Body of pancreas (tissue), 4 donors: ENCODE measurements at regions not wholly inside any gene's neighbourhood (a gene's known extent, or its start where the extent isn't known, plus 50 kb on each side); places are given as distances from the start of the nearest gene placed in this dataset.

Experiments used
- ATAC-seq: fragments of 150-250 bp; one replicate; pipeline ENCODE4 v1.9.1; 2016
- DNase-seq, 4 donors: peaks; one replicate each; pipeline ENCODE4 v3.0.0-alpha.2; 2019
- H3K27ac ChIP-seq, 4 donors: fragments of 200-600 bp; sonication (generic); 1 replicate in 3 of 4; 2 replicates in 1 of 4; pipeline versions ENCODE4 v1.5.1 to v1.6.1; 2016 to 2019; ENCODE audit warnings: mild to moderate bottlenecking in 1 of 4, mixed read lengths in 1 of 4, moderate library complexity in 1 of 4
- H3K27me3 ChIP-seq, 2 donors: fragments of 200-600 bp; sonication (generic); one replicate each; pipeline ENCODE4 v1.6.0; 2016; ENCODE audit warnings: mild to moderate bottlenecking in 1 of 2
- H3K36me3 ChIP-seq, 2 donors: fragments of 200-600 bp; sonication (generic); replicated peaks in 1 of 2; 2 replicates each; pipeline ENCODE4 v1.5.1; 2016; ENCODE audit warnings: low read depth in 2 of 2; ENCODE audit not compliant: insufficient read depth in 1 of 2
- H3K4me1 ChIP-seq: fragments of 200-600 bp; sonication (generic); one replicate; pipeline ENCODE4 v1.6.0; 2016
- H3K4me3 ChIP-seq, 2 donors: fragments of 200-600 bp; sonication (generic); 1 replicate in 1 of 2; 2 replicates in 1 of 2; pipeline ENCODE4 v1.5.1; 2016 to 2019
- H3K9me3 ChIP-seq, 3 donors: fragments of 200-600 bp; sonication (generic); 1 replicate in 2 of 3; 2 replicates in 1 of 3; pipeline ENCODE4 v1.5.1; 2016
- CTCF ChIP-seq, 7 experiments: fragments of 450-650 bp in 4 of 7; fragments of 200-600 bp in 3 of 7; sonication (generic) in 3 of 7; IDR thresholded peaks; one replicate each; pipeline ENCODE4 v1.5.1; 2016 to 2019; ENCODE audit warnings: antibody characterized with exemption in 7 of 7
- POLR2A ChIP-seq, 3 donors: fragments of 450-650 bp; IDR thresholded peaks; one replicate each; pipeline ENCODE4 v1.6.1; 2016; ENCODE audit warnings: antibody characterized with exemption in 3 of 3, mild to moderate bottlenecking in 2 of 3
- WGBS, 2 donors: methylation state at CpG; one replicate each; pipeline ENCODE4 v1.1.5; 2017; 5-methylcytosine and 5-hydroxymethylcytosine counted together
- intact Hi-C: fragments of 100-400 bp; cut with DNase I; formaldehyde crosslinking; loops from one replicate; pipeline ENCODE4 v1.15.1; 2023

- intact Hi-C loops = no loop called here
- H3K27me3 ChIP-seq = no peaks in the 10 kb centered on the region
- ATAC-seq = no peak
- H3K4me3 ChIP-seq = no peak overlapping the region
- no peak for TF ChIP-seq CTCF (IDR thresholded peaks at IDR 0.05)
- TF ChIP-seq POLR2A (IDR thresholded peaks at IDR 0.05) = no peak
- no peak for DNase-seq
- no peak overlapping the region for H3K27ac ChIP-seq
- peaks cover 0 to 4% (median 2%) of the 10 kb centered on the region in 3 donors for H3K9me3 ChIP-seq
- no peaks in the 10 kb centered on the region for H3K36me3 ChIP-seq
- H3K4me1 ChIP-seq = no peaks in the 10 kb centered on the region
- WGBS, 2 donors = 63 to 65% methylated on average over 2 of the region's 2 CpGs
These were observed 1233.0 kb upstream of the EYS start for GRCh38 chr6:66940003-66940402.

- Histone ChIP-seq H3K36me3 (no peaks in the 10 kb centered on the region), H3K27ac (no peak overlapping the region), H3K4me3 (no peak overlapping the region), H3K4me1 (no peaks in the 10 kb centered on the region), H3K9me3 (peaks cover 0 to 4% (median 2%) of the 10 kb centered on the region in 3 donors), H3K27me3 (no peaks in the 10 kb centered on the region)
- DNase-seq = no peak
- intact Hi-C loops = no loop called here
- ATAC-seq = no peak
- TF ChIP-seq CTCF (IDR thresholded peaks at IDR 0.05) = no peak
- no peak for TF ChIP-seq POLR2A (IDR thresholded peaks at IDR 0.05)
- WGBS, 2 donors = 74 to 77% methylated on average over 3 of the region's 3 CpGs
These were observed 1230.2 kb upstream of the EYS start for GRCh38 chr6:66937180-66937579.

GRCh38 chr6:66935612-66936011 lies 1228.6 kb upstream of the EYS start:
- TF ChIP-seq POLR2A (IDR thresholded peaks at IDR 0.05) (no peak), CTCF (IDR thresholded peaks at IDR 0.05) (no peak)
- H3K4me1 ChIP-seq = no peaks in the 10 kb centered on the region
- intact Hi-C loops = no loop called here
- no peaks in the 10 kb centered on the region for H3K36me3 ChIP-seq
- no peak overlapping the region for H3K27ac ChIP-seq
- ATAC-seq (no peak), DNase-seq (no peak)
- no peaks in the 10 kb centered on the region for H3K27me3 ChIP-seq
- H3K9me3 ChIP-seq = peaks cover 0 to 4% (median 2%) of the 10 kb centered on the region in 3 donors
- H3K4me3 ChIP-seq = no peak overlapping the region
- WGBS, 2 donors = 52 to 60% methylated on average over 1 to 3 of the region's 3 CpGs

- Histone ChIP-seq H3K27me3 (no peaks in the 10 kb centered on the region), H3K9me3 (peaks cover 0 to 4% (median 2%) of the 10 kb centered on the region in 3 donors), H3K27ac (no peak overlapping the region), H3K4me1 (no peaks in the 10 kb centered on the region), H3K36me3 (no peaks in the 10 kb centered on the region), H3K4me3 (no peak overlapping the region)
- ATAC-seq (no peak), DNase-seq (no peak)
- intact Hi-C loops = no loop called here
- 46 to 55% methylated on average over 2 of the region's 2 CpGs for WGBS, 2 donors
- no peak for TF ChIP-seq CTCF (IDR thresholded peaks at IDR 0.05)
- no peak for TF ChIP-seq POLR2A (IDR thresholded peaks at IDR 0.05)
These were observed 1224.8 kb upstream of the EYS start for GRCh38 chr6:66931787-66932186.

GRCh38 chr6:66930559-66931290 lies 1223.7 kb upstream of the EYS start:
- Histone ChIP-seq H3K4me1 (no peaks in the 10 kb centered on the region), H3K9me3 (peaks cover 0 to 14% (median 0%) of the 10 kb centered on the region in 3 donors), H3K27me3 (no peaks in the 10 kb centered on the region), H3K36me3 (no peaks in the 10 kb centered on the region), H3K4me3 (no peak overlapping the region), H3K27ac (no peak overlapping the region)
- TF ChIP-seq POLR2A (IDR thresholded peaks at IDR 0.05) (no peak), CTCF (IDR thresholded peaks at IDR 0.05) (no peak)
- no peak for DNase-seq
- ATAC-seq = no peak
- intact Hi-C loops = no loop called here
- WGBS, 2 donors = 65 to 66% methylated on average over 2 of the region's 2 CpGs
